H9 (cell line): ENCODE measurements at regions not wholly inside any gene's neighbourhood (a gene's known extent, or its start where the extent isn't known, plus 50 kb on each side); places are given as distances from the start of the nearest gene placed in this dataset.

Experiments used
- DNase-seq: peaks from one replicate; pipeline ENCODE4 v3.0.0-alpha.2; 2017
- H2AFZ ChIP-seq: one replicate; pipeline ENCODE4 v1.6.1; 2013; ENCODE audit warnings: mild to moderate bottlenecking, low read length, control low read depth, moderate library complexity
- H2AK5ac ChIP-seq: 2 replicates; pipeline ENCODE4 v1.6.1; 2013; ENCODE audit warnings: low read length, control low read depth, mixed read lengths; ENCODE audit not compliant: insufficient read length
- H2BK120ac ChIP-seq: one replicate; pipeline ENCODE4 v1.6.1; 2013; ENCODE audit warnings: low read depth, mild to moderate bottlenecking, low read length, control low read depth, inconsistent platforms; ENCODE audit not compliant: poor library complexity, severe bottlenecking
- H2BK12ac ChIP-seq: 2 replicates; pipeline ENCODE4 v1.6.1; 2013; ENCODE audit warnings: low read length, control low read depth, mixed read lengths, low read depth; ENCODE audit not compliant: insufficient read length
- H2BK15ac ChIP-seq: 2 replicates; pipeline ENCODE4 v1.6.1; 2013; ENCODE audit warnings: low read depth, low read length, control low read depth
- H2BK20ac ChIP-seq: one replicate; pipeline ENCODE4 v1.6.1; 2013; ENCODE audit warnings: low read depth, mild to moderate bottlenecking, low read length, control low read depth, inconsistent platforms; ENCODE audit not compliant: poor library complexity, severe bottlenecking
- H2BK5ac ChIP-seq: 2 replicates; pipeline ENCODE4 v1.6.1; 2013; ENCODE audit warnings: low read length, control low read depth, mixed read lengths; ENCODE audit not compliant: insufficient read length
- H3K14ac ChIP-seq: 2 replicates; pipeline ENCODE4 v1.6.1; 2013; ENCODE audit warnings: low read length, control low read depth; ENCODE audit not compliant: insufficient read depth
- H3K18ac ChIP-seq: 2 replicates; pipeline ENCODE4 v1.6.1; 2013; ENCODE audit warnings: low read depth, mild to moderate bottlenecking, mixed read lengths, low read length, control low read depth; ENCODE audit not compliant: insufficient read length
- H3K23ac ChIP-seq: 2 replicates; pipeline ENCODE4 v1.6.1; 2013; ENCODE audit warnings: low read length, control low read depth, mixed read lengths, low read depth; ENCODE audit not compliant: insufficient read length
- H3K23me2 ChIP-seq: 2 replicates; pipeline ENCODE4 v1.6.1; 2013; ENCODE audit warnings: low read depth, mild to moderate bottlenecking, mixed read lengths, low read length, control low read depth; ENCODE audit not compliant: insufficient read length, poor library complexity, severe bottlenecking
- H3K27ac ChIP-seq: 2 replicates; pipeline ENCODE4 v1.5.1; 2013; ENCODE audit warnings: low read length, control low read depth, mixed read lengths, low read depth; ENCODE audit not compliant: insufficient read length
- H3K27me3 ChIP-seq: 2 replicates; pipeline ENCODE4 v1.6.1; 2013; ENCODE audit warnings: low read length, control low read depth, inconsistent platforms; ENCODE audit not compliant: insufficient read depth
- H3K4ac ChIP-seq: 2 replicates; pipeline ENCODE4 v1.6.1; 2013; ENCODE audit warnings: low read depth, mild to moderate bottlenecking, control low read depth, inconsistent platforms, low read length, moderate library complexity
- H3K4me1 ChIP-seq: 2 replicates; pipeline ENCODE4 v1.6.1; 2013; ENCODE audit warnings: low read length, control low read depth, inconsistent platforms; ENCODE audit not compliant: insufficient read depth
- H3K4me2 ChIP-seq: 2 replicates; pipeline ENCODE4 v1.6.1; 2013; ENCODE audit warnings: low read length, control low read depth, mixed read lengths; ENCODE audit not compliant: insufficient read length, insufficient read depth
- H3K56ac ChIP-seq: 2 replicates; pipeline ENCODE4 v1.6.1; 2013; ENCODE audit warnings: low read depth, mild to moderate bottlenecking, mixed read lengths, low read length, control low read depth; ENCODE audit not compliant: insufficient read length
- H3K79me1 ChIP-seq: 2 replicates; pipeline ENCODE4 v1.6.1; 2013; ENCODE audit warnings: low read depth, mild to moderate bottlenecking, moderate library complexity, low read length, control low read depth, inconsistent platforms; ENCODE audit not compliant: insufficient read depth, poor library complexity, severe bottlenecking
- H3K79me2 ChIP-seq: 2 replicates; pipeline ENCODE4 v1.6.1; 2013; ENCODE audit warnings: low read length, control low read depth, inconsistent platforms; ENCODE audit not compliant: insufficient read depth
- H3K9ac ChIP-seq: 2 replicates; pipeline ENCODE4 v1.6.1; 2013; ENCODE audit warnings: low read length, control low read depth, mixed read lengths; ENCODE audit not compliant: insufficient read length; ENCODE audit errors: extremely low read depth
- H3K9me3 ChIP-seq: one replicate; pipeline ENCODE4 v1.6.1; 2013; ENCODE audit warnings: low read depth, low read length, inconsistent platforms; ENCODE audit not compliant: control insufficient read depth
- H3T11ph ChIP-seq: one replicate; pipeline ENCODE4 v1.6.1; 2013; ENCODE audit warnings: mild to moderate bottlenecking, low read length, control low read depth, inconsistent platforms
- H4K20me1 ChIP-seq: one replicate; pipeline ENCODE4 v1.6.1; 2013; ENCODE audit not compliant: control insufficient read depth, insufficient read length, insufficient read depth
- H4K5ac ChIP-seq: 2 replicates; pipeline ENCODE4 v1.6.1; 2013; ENCODE audit warnings: low read depth, mild to moderate bottlenecking, mixed read lengths, low read length, control low read depth; ENCODE audit not compliant: insufficient read length
- H4K8ac ChIP-seq: replicated peaks from 2 replicates; pipeline ENCODE4 v1.6.1; 2013; ENCODE audit warnings: low read length, control low read depth, mixed read lengths, low read depth; ENCODE audit not compliant: insufficient read length
- H4K91ac ChIP-seq: 2 replicates; pipeline ENCODE4 v1.6.1; 2013; ENCODE audit warnings: low read depth, mild to moderate bottlenecking, moderate library complexity, mixed read lengths, low read length, control low read depth; ENCODE audit not compliant: insufficient read length
- H3K27ac Mint-ChIP-seq, 3 experiments: 2 replicates in 2 of 3; 3 replicates in 1 of 3; pipeline ENCODE4 v1.8.0; 2020 to 2021; ENCODE audit warnings: mixed read lengths in 3 of 3, mild to moderate bottlenecking in 1 of 3, moderate library complexity in 1 of 3
- H3K27me3 Mint-ChIP-seq: 2 replicates; pipeline ENCODE4 v1.8.0; 2021; ENCODE audit warnings: low read depth, mild to moderate bottlenecking, moderate library complexity, mixed read lengths
- H3K36me3 Mint-ChIP-seq, 3 experiments: 2 replicates in 2 of 3; 3 replicates in 1 of 3; pipeline ENCODE4 v1.8.0; 2020 to 2021; ENCODE audit warnings: low read depth in 3 of 3, mixed read lengths in 3 of 3; ENCODE audit not compliant: insufficient read depth in 1 of 3
- H3K4me1 Mint-ChIP-seq, 2 experiments: 2 replicates each; pipeline ENCODE4 v1.8.0; 2020; ENCODE audit warnings: mixed read lengths in 2 of 2
- H3K4me3 Mint-ChIP-seq, 2 experiments: 2 replicates in 1 of 2; 3 replicates in 1 of 2; pipeline ENCODE4 v1.8.0; 2020 to 2021; ENCODE audit warnings: mild to moderate bottlenecking in 2 of 2, mixed read lengths in 2 of 2, moderate library complexity in 1 of 2
- H3K9me3 Mint-ChIP-seq, 2 experiments: 2 replicates in 1 of 2; 3 replicates in 1 of 2; pipeline ENCODE4 v1.8.0; 2020; ENCODE audit warnings: mild to moderate bottlenecking in 2 of 2, mixed read lengths in 2 of 2, moderate library complexity in 1 of 2
- CTCF ChIP-seq: fragments of 200-600 bp; sonication (generic); conservative IDR thresholded peaks from 3 replicates; pipeline ENCODE4 v1.8.0; 2021; ENCODE audit warnings: antibody characterized with exemption, mild to moderate bottlenecking
- WGBS: extraction: QIAGEN DNeasy Blood & Tissue Kit; methylation state at CpG from one replicate; pipeline ENCODE4 v1.1.7; 2013; ENCODE audit warnings: missing lambda C conversion rate, low lambda C conversion rate, mixed read lengths; ENCODE audit not compliant: insufficient read length; ENCODE audit errors: extremely low coverage; 5-methylcytosine and 5-hydroxymethylcytosine counted together

GRCh38 chr14:37810094-37810801 lies 214.8 kb downstream of the TTC6 start:
- Mint-ChIP-seq H3K9me3 (no peaks in the 10 kb centered on the region; a peak in 1 of 5 replicates), H3K27me3 (no peaks in the 10 kb centered on the region; the same call in 1 of the 2 replicates), H3K27ac (peak overlapping the region in 2 of 3 experiments; percentile 18 to 39; a peak in 1 of 7 replicates), H3K4me3 (no peak overlapping the region), H3K36me3 (no peaks in the 10 kb centered on the region), H3K4me1 (peaks cover 11 to 17% of the 10 kb centered on the region in 2 experiments)
- no peaks in the 10 kb centered on the region for H4K20me1 ChIP-seq
- no peak overlapping the region for H3K4me2 ChIP-seq
- H4K91ac ChIP-seq = no peak overlapping the region
- no peak overlapping the region for H2BK5ac ChIP-seq
- no peaks in the 10 kb centered on the region for H3K9me3 ChIP-seq
- H3K27me3 ChIP-seq = no peaks in the 10 kb centered on the region
- H3T11ph ChIP-seq = no peak overlapping the region
- H3K23me2 ChIP-seq = no peaks in the 10 kb centered on the region
- no peak overlapping the region for H4K5ac ChIP-seq
- no peaks in the 10 kb centered on the region for H3K79me2 ChIP-seq
- no peak overlapping the region for H3K56ac ChIP-seq
- TF ChIP-seq CTCF = no peak
- no peak overlapping the region for H3K18ac ChIP-seq
- no peak overlapping the region for H3K14ac ChIP-seq
- no peak overlapping the region for H2BK15ac ChIP-seq
- no peak overlapping the region for H3K27ac ChIP-seq
- H2BK12ac ChIP-seq = no peak overlapping the region
- H2BK120ac ChIP-seq = no peak overlapping the region
- no peak overlapping the region for H2BK20ac ChIP-seq
- H2AFZ ChIP-seq = no peak overlapping the region
- H3K79me1 ChIP-seq = no peaks in the 10 kb centered on the region
- no CpG with 5 or more reads among the region's 4 CpGs for WGBS
- no peak overlapping the region for H3K4ac ChIP-seq
- H3K4me1 ChIP-seq = peaks cover 4% of the 10 kb centered on the region
- no peak overlapping the region for H2AK5ac ChIP-seq
- no peak overlapping the region for H4K8ac ChIP-seq
- no peak overlapping the region for H3K9ac ChIP-seq
- DNase-seq = no peak
- H3K23ac ChIP-seq = no peak overlapping the region
